NCI-H345 (cell line): ENCODE measurements at regions not wholly inside any gene's neighbourhood (a gene's known extent, or its start where the extent isn't known, plus 50 kb on each side); places are given as distances from the start of the nearest gene placed in this dataset.
"Not testable (repeated sequence)": the region's sequence is repeated elsewhere in the genome, so short reads cannot be mapped to it uniquely, and the experiment has no call there.

ENCODE experiments used
- DNase-seq: peaks from one replicate; lab custom pipeline; 2025; lab: John Stamatoyannopoulos, UW

DNA sequence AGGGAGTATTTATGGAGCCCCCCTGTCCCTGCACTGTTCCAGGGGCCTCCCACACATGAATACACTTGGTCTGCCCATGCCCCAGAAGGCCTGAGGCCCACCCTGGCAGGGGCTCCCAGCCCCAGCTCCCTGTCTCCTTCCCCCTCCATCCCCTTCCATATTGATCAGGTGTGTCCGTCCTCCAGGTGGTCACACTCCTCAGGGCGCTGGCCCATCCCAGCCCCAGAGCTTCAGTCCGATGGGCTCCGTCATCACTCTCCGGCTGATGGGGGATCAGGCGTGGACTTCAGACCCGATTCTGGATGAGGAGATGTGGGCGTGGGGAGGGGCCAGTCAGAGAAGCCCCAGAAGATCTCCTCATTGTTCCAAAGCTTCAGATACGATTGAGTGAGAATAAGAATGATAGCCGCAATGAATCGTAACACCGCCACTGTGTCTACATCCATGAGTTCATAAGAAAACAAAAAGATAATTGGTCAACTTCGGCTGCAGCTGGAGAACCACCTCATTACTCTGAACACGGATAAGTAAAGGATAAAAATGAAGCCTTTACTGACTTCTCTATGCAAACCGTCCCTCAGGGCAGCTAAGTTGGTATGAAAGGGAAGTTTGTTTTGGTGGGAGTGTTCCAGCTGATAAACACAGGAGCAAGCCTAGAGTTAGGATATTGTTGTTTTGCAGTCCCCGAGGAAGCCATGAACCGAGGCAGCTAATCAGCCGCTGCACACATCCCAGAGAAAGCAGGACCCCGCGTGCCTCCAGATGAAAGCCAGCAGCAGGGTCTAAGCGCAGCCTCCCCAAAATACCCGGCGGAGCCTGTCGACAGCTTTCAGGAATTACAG, 279.5 kb downstream of the NDUFA10 start:
- no peak for DNase-seq

DNA sequence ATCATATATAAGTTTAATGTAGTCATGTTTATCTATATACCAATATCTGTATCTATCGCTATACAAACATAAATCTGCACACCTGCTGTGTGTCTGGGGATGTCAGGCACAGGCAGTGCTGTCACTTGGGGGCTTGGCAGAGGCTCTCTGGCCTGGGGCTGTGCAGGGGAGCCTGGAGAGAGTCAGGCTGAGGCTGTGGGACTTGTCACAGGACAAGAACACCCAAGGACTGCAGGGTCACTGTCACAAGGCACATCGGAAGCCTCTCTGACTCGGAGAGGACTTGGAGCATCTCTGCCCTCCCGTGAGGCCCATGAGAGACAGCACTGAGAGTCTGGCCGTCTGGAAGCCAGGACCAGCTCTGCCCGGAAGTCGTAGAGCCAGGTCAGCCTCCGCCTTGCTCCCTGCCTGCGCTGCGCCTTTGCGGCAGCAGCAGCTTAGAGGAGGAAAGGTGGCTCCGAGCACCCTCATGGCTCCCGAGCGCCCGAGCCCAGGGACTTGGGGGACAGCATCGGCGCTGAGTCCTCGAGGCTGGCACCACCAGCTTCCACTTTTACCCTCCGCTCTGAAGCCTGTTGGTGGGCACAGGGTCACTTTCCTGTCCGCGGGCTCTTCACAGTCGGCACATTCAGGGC, 280.3 kb downstream of the NDUFA10 start:
- no peak for DNase-seq

DNA sequence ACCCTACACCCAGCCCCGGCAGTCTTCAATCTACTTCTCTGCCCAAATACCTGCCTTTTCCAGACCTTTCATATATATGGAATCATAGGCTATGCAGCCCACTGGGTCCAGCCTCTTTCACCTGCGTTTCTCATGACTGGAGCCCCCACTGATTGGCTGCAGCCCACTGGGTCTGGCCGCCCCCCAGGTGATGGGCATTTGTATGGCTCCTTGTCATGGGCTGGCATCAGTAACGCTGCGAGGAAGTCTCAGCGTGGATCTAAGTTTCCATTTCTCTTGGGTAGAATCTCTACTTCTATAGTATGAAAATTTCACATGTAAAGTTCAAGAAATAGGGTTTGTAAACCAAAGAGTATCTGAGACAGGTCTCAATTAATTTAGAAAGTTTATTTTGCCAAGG, 281.9 kb downstream of the NDUFA10 start:
- no peak for DNase-seq

DNA sequence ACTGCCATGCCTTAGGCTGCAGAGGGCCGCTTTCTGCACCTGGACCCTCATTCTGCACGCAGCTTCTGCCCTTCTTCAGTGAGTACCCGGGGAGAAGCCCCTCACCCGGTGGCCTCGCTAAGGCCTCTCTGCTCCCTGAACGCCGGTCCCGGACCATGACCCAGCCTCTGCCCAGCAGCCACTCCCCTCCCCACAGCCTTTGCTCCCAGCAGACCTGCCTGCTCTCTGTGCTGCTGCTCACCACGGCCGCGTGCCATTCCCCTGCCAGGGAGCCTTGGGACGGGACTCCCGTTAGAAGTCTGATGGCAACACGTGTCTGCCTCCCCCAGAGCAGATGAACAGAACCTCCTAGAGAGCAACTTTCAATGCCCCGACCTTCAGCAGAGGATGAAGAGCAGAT, 282.8 kb downstream of the NDUFA10 start:
- no peak for DNase-seq

DNA sequence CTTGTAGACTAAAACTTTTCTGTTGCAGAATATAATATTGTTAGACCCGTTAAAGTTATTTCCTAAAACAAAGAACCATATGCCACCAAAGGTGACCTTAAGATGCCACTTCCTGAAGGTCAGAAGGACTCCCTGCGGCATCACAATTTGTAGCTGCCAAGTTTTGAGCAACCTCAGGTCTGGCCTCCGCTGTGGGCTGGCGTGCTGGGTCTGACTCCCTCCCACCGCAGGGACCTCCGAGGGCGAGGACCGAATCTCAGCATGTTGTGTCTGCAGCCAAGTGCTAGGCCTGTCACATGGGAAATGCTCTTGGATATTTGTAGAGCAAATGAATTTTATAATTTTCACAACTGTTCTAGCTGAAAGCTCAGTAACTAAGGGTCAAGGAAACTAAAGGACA, 285.9 kb downstream of the NDUFA10 start:
- DNase-seq: no peak

DNA sequence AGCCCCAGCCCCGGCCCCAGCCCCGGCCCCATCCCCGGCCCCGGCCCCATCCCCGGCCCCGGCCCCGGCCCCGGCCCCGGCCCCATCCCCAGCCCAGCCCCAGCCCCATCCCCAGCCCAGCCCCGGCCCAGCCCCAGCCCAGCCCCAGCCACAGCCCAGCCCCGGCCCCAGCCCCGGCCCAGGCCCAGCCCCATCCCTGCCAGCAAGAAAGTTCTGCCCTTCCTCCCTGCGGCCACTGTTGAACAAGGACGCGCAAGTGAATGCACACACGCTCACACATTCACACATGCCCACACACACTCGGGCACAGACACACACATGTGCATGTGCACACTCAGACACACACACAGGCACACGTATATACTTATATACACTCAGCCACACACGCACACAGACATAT, 287.0 kb downstream of the NDUFA10 start:
- DNase-seq: no peak

DNA sequence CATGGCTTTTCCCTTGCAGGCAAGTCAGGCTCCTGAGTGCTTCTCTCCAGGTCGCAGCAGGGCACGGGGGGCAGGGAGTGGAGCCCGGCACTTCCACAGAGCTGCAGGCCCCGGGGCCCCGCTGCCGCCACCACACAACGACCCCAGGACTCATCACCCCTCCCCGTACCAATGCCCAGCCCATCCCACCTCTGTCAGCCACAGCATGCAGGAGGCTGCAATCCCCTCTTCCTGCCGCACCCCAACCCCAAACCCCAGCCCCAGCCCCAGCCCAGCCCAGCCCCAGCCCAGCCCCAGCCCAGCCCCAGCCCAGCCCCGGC, 288.0 kb downstream of the NDUFA10 start:
- DNase-seq: no peak

DNA sequence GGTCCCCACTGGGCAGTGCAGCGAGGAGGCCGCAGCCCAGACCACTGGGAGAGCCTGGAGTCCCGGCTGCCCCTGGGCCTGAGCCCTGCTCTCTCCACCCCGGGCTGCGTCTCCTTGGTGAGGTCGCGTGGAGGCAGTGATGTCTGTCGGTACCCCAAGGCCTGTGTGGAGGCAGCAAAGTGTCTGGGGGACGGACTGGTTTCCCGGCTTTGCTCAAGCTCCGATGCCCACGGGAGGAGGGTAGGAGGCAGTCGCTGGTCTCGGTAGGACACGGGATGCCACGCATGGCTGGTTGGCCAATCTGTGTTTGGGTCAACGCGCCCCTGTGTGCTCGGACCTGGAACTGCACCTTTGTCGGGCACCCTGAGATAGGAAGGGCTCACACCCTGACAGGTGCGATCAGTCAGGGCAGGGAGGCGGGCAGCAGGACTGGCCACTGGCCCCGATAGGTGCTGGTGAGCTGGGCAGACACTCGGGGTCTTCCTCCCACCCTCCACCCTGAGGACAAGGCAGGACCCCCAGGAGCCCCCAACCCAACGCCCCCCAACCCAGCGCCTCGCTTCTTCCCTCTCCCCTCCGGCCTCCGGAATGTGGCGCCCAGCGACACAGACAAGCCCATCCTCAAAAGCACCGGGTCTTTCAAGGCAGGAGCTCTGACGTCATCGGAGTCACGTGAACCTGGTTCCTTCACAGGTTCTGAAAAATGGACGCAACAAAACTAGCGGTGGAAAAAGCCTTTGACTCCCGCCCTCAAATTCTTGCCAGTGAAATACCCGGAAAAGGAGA, 288.6 kb downstream of the NDUFA10 start:
- no peak for DNase-seq

DNA sequence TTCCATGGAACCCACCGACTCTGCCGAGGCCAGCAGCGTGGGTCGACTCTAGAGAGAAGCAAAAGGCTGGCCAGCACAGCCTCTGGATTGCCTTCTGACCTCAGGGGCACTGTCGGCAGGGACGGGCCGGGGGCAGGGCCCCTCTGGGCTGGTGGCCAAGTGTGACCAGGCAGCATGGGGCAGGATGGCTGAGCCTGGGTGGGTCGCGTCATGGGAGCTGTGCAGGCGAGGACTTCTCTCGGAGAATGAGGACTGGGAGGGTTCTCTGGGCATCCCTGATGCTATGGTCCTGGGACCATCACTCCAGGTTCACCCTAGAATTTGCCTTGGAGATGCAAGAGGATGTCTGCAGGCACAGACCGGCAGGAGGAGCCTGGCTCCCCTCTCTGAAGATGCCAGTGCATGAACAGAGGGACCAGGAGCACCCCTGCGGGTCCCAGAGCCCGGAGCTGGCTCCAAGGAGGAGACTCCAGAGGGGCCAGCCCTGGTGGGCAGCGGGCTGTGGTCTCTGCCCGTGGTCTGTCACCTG, 289.2 kb downstream of the NDUFA10 start:
- DNase-seq: no peak

DNA sequence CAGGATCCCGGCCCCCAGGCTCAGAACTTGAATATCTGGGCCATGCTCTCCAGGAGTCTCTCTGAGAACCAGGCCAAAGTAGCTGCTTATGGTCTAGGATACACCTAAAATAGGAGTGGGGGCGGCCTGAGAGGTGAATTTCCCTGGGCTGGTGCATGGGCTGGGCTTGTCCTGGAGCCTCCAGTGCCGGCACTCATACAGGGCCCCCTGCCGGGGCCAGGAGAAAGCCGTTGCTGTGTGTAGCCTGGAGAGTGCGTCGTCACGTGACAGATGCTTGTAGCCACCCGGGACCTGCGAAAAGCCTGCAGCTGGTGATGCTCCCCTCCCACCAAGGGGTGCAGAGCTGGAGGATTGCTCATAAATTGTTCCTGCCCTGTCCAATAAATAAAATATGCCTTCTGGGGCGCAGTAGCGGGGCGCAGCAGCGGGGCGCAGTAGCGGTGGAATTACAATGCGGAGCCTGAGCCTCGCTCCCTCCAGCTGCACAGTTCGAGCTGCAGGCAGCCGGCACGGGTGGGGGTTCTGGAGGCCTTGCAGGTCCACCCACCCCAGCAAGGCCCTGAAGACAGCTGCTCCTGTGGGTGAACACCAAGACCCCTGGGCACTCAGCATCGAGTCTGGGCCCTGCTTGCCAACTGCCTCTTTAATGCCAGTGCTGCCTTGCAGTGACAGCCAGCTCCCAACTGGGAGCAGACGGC, 289.9 kb downstream of the NDUFA10 start:
- peak; percentile 80 for DNase-seq

DNA sequence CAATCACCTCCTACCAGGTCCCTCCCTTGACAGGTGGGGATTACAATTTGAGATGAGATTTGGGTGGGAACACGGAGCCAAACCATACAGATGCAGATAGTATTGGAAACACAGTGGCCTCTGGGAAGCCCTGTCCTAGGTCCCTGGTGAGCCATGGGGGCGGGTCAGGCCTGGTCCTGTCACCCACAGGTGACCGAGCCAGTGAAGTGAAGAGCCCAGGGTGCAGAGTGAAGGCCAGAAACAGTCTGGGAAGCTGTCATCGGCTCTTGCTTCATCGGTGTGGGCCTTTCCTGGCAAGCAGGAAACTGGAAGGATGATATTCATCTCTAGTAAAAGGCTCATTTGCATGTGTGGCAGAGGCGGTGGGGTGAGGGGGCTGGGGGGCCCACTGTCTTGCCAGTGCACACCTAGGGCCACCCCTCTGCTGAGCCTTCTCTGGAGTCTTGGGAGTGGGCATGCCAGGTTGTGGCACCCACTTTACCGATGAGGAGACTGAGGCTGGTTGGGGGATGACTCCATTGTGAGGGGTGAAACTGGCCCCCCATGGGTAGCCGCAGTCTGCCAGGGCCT, 290.6 kb downstream of the NDUFA10 start:
- no peak for DNase-seq

DNA sequence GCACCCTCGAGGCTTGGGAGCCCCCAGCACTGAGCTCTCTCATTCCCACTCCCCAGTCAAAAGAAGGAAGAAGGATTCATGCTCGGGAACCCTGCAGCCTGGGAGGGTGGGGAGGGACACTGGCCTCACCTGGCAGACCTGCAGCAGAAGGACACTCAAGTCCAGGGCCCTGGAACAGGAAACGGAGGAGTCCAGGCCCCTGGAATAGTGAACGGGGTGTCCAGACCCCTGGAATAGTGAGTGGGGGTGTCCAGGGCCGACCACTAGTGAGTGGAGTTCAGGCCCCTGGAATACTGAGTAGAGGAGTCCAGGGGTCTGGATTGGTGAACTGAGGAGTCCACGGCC, 292.5 kb downstream of the NDUFA10 start:
- DNase-seq: no peak

DNA sequence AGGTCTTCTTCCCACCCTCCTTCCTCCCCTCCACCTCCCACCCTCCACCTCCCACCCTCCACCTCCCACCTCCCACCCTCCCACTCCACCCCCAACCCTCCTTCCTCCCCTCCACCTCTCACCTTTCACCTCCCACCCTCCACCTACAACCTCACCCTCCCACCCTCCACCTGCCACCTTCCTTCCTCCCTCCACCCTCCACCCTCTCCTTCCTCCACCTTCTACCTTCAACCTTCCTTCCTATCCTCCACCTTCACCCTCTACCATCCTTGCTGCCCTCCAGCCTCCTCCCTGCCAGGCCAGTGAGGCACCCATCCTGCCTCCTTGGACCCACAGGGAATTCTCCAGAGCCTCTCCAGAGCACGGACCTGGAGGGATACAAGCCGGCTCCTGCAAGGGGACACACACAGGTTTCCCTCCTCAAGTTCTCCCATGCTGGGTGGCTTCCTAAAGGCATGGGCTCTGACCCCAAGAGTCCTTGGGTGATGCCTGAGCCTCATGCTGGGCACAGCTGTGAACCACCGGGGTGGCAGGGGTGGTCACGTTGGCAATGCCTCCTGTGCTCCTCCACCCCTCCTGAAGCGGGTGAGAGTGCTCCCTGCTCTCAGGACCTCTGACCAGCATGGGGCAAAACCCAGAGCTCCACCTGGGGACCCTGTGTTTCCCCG, 293.0 kb downstream of the NDUFA10 start:
- DNase-seq: no peak

DNA sequence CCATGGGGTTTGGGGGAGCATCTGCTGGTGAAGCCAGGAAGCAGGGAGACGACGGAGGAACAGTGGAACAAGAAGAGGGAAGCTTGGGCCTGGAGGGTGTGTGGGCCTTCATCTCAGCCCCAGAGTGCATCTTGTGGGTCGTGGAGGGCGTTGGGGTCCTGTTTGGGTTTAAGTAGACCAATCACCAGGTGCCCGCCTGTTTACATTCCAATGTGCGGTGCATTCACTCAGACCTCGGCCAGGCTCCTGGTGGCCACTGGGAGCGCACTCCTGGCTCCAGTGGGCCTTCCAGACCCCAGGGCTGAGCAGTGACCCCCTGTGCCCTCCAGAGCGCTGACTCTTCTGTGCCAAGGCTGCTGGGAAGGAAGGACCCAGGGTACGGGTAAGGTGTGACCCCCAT, 293.7 kb downstream of the NDUFA10 start:
- DNase-seq: no peak

DNA sequence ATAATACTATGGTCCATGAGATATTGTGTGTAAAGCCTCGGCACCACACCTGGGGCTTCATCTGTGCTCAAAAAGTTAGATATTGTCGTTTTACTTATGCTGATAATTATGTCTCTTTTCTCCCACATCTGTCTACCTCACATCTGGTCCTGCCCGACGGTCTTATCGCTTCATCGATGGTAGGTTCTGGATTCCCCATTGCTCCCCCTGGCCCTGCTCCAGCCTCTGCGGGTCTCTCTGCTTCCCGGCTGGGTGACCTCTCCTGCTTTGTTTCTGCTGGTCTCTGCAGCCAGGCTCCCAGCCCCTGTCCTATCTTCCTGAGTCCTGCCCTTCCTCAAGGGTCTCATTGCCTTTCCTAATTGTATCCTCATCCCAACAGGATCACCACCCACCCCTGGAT, 294.2 kb downstream of the NDUFA10 start:
- no peak for DNase-seq

DNA sequence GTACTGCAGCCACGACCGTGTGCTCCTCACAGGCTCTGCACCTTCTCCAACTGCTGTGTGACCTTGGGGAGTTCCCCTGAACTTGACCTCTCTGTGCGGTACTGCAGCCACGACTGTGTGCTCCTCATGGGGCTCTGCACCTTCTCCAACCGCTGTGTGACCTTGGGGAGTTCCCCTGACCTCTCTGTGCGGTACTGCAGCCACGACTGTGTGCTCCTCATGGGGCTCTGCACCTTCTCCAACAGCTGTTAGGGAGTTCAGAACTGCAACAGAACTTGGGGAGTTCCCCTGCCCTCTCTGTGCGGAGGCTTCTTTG, 294.6 kb downstream of the NDUFA10 start:
- not testable (repeated sequence) for DNase-seq

DNA sequence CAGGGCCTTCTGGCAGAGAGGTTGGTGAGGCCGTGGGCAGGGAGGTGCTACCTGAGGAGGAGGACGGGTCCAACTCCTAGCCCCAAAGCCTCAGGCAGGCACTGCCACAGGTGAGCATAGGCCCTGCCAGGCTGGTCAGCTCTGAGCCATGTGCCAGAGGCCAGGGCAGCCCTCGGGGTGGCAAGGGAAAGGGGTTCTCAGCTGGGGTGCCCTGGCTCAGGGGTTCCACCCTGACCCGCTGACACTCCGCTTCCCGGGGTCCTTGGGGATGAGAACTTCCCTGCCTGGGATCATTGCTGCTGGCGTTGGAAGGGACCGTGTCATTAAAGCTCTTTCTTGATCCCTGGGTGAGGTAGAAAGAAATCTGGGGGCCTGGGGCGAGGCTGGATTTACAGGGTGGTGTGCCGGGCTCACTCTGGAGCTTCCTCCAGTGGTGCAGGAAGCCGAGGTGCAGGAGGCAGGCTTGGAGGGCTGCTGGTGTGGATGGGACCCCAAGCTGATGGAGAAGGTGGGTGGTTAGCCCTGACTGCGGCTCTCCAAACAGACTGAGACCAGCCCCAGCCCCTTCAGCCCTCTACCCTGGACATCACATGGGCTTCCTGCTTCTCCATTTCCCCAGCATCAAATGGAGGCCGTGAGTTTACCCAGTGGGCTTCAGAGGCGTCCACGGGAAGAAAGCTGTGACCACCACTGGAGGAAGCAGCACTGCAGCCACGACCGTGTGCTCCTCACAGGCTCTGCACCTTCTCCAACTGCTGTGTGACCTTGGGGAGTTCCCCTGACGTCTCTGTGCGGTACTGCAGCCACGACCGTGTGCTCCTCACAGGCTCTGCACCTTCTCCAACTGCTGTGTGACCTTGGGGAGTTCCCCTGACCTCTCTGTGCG, 295.2 kb downstream of the NDUFA10 start:
- no peak for DNase-seq

DNA sequence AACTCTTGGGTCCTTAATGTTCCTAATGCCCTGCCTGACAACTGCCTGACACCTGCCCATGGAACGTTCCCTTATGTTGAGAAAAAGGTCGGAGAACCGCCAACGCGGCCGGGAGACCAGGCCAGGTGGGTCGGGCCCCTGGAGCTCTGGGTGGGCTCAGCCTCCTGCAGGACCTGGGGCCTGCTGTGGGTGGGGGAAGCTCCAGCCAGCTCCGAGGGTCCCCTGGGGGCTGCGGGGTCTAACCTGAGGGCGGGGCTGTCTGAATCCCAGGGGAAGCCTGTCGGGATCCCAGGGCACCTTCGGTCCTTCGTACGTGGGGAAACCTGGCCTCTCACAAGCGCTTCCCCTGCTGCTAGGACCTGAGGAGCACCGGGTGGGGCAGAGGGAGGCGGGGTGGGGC, 296.0 kb downstream of the NDUFA10 start:
- DNase-seq: no peak

DNA sequence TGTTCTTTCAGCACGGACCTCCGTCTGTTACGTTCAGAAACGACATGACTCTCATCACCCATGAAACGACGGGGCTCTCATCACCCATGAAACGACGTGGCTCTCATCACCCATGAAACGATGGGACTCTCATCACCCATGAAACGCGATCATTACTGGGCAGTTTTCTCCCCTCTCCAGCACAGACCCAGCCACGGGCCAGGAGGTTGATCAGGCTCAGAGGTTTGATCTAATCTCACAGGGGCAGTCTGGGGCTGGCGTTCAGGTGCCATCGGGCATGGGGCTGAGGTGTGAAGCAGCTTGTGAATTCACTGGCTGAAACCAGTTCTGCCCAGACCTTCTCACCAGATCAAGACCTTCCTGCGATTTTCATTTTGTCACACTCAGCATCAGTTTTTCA, 296.4 kb downstream of the NDUFA10 start:
- DNase-seq: no peak

DNA sequence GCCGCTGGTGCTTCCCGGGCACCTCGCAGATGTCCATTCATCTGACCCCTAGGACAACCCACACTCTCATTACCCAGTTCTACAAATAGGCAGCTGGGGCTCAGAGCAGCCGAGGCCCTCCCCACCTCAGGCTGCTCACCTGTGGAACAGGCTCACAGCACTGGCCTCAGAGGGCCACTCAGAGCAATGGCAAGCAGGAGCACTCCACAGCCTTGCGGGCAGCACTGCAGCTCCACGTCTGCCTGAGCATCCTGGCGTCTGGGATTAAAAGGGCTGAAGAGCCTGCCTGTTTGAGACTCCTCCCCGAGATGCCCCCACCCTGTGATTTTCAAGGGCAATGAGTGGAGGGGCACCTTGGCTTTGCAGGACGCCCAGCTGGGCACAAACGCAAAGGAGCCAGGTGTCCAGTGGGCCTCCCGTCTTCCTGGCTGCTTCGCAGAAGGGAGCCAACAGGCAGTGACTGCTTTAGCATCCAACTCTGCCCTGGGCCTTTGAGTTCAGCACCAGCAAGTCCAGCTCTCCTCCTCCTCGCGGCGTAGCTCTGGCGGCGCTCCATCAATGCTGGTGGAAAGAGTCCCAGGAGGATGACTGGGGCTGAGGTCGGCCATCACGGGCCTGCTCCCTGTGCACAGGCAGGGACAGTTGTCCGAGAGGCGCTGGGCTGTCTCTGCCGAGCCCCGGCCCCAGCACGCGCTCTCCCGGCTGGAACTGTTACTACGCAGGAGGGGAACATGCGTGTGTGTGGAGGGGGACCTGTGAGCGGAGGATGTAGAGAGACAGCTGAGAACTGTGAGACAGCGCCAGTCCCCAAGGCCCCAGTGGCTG, 297.2 kb downstream of the NDUFA10 start:
- DNase-seq: no peak
